Esophagus squamous epithelium (tissue), 4 donors: ENCODE measurements at regions not wholly inside any gene's neighbourhood (a gene's known extent, or its start where the extent isn't known, plus 50 kb on each side); places are given as distances from the start of the nearest gene placed in this dataset.

ENCODE experiments used
- CTCF ChIP-seq, 6 experiments: fragments of 450-650 bp in 4 of 6; fragments of 200-600 bp in 2 of 6; sonication (generic) in 2 of 6; IDR thresholded peaks; one replicate each; pipeline ENCODE4 v1.5.1; 2016 to 2019; ENCODE audit warnings: antibody characterized with exemption in 6 of 6, mild to moderate bottlenecking in 4 of 6, moderate library complexity in 4 of 6
- POLR2A ChIP-seq, 4 donors: fragments of 450-650 bp; IDR thresholded peaks; one replicate each; pipeline ENCODE4 v1.6.1; 2017; ENCODE audit warnings: antibody characterized with exemption in 4 of 4, mild to moderate bottlenecking in 4 of 4, moderate library complexity in 3 of 4

DNA sequence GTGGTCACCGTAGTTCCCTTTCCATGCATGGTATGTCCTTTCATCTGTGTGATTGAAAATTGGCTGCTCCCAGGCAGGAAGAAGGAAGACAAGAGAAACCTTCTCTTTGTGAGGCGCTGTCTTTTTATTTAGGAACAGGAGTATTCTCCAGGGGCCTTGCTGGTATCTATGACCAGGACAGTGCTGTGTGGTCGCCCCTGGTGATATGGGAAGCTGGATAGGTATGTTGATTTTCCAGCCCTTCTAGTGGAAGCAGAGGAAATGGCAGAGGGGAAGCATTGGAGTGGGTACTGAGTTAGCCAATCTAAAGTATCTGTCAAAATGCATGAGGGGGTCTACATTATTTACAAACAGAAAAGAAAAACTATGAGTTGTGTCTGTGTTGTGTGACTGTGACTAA lies 226.6 kb downstream of the MTX2 start:
- TF ChIP-seq CTCF (IDR thresholded peaks at IDR 0.05): no peak
- TF ChIP-seq POLR2A (IDR thresholded peaks at IDR 0.05): no peak
